H1 (cell line): ENCODE measurements at regions not wholly inside any gene's neighbourhood (a gene's known extent, or its start where the extent isn't known, plus 50 kb on each side); places are given as distances from the start of the nearest gene placed in this dataset.
"Not testable (repeated sequence)": the region's sequence is repeated elsewhere in the genome, so short reads cannot be mapped to it uniquely, and the experiment has no call there.

Source experiments
- CTCF ChIP-seq, 3 experiments: IDR thresholded peaks; 1 replicate in 2 of 3; 2 replicates in 1 of 3; pipeline versions ENCODE4 v1.5.1 to v1.6.1; 2011; ENCODE audit warnings: low read length in 3 of 3, mild to moderate bottlenecking in 3 of 3, inconsistent platforms in 2 of 3, low read depth in 1 of 3, moderate library complexity in 1 of 3; ENCODE audit not compliant: insufficient read depth in 1 of 3; ENCODE audit errors: control extremely low read depth in 1 of 3
- EP300 ChIP-seq, 2 experiments: IDR thresholded peaks; 1 replicate in 1 of 2; 2 replicates in 1 of 2; pipeline ENCODE4 v1.6.1; 2011 to 2012; ENCODE audit warnings: low read depth in 2 of 2, low read length in 2 of 2, mild to moderate bottlenecking in 2 of 2, borderline replicate concordance in 1 of 2, inconsistent platforms in 1 of 2, moderate library complexity in 1 of 2
- FOSL1 ChIP-seq: IDR thresholded peaks from 2 replicates; pipeline ENCODE4 v1.6.1; 2011; ENCODE audit warnings: mild to moderate bottlenecking, low read depth, low read length, moderate library complexity; ENCODE audit not compliant: insufficient read depth
- JUND ChIP-seq: IDR thresholded peaks from 2 replicates; pipeline ENCODE4 v1.6.1; 2011; ENCODE audit warnings: mild to moderate bottlenecking, improper control_type of control experiment, low read length
- RFX5 ChIP-seq: IDR thresholded peaks from 2 replicates; pipeline ENCODE4 v1.6.1; 2011; ENCODE audit warnings: low read depth, low read length, improper control_type of control experiment, borderline replicate concordance
- RXRA ChIP-seq: IDR thresholded peaks from 2 replicates; pipeline ENCODE4 v1.6.1; 2011; ENCODE audit warnings: low read depth, mild to moderate bottlenecking, low read length, moderate library complexity; ENCODE audit not compliant: insufficient read depth
- YY1 ChIP-seq: IDR thresholded peaks from 2 replicates; pipeline ENCODE4 v1.6.1; 2011; ENCODE audit warnings: low read depth, mild to moderate bottlenecking, low read length

GRCh38 chrX:38499658-38500057 lies 61.7 kb upstream of the TSPAN7 start:
- not testable (repeated sequence) for TF ChIP-seq RFX5; JUND; RXRA; CTCF (IDR thresholded peaks at IDR 0.05; ENCODE audit: control extremely low read depth in 1 of 3, insufficient read depth in 1 of 3, low read depth in 1 of 3, low read length in 3 of 3); FOSL1; YY1; EP300 (IDR thresholded peaks at IDR 0.05; ENCODE audit: borderline replicate concordance in 1 of 2, low read depth in 2 of 2, low read length in 2 of 2)
